DMS 273 (cell line): ENCODE measurements at regions not wholly inside any gene's neighbourhood (a gene's known extent, or its start where the extent isn't known, plus 50 kb on each side); places are given as distances from the start of the nearest gene placed in this dataset.

Source experiments
- DNase-seq: peaks from one replicate; lab custom pipeline; 2025; ENCODE audit not compliant: unreplicated experiment; lab: John Stamatoyannopoulos, UW

DNA sequence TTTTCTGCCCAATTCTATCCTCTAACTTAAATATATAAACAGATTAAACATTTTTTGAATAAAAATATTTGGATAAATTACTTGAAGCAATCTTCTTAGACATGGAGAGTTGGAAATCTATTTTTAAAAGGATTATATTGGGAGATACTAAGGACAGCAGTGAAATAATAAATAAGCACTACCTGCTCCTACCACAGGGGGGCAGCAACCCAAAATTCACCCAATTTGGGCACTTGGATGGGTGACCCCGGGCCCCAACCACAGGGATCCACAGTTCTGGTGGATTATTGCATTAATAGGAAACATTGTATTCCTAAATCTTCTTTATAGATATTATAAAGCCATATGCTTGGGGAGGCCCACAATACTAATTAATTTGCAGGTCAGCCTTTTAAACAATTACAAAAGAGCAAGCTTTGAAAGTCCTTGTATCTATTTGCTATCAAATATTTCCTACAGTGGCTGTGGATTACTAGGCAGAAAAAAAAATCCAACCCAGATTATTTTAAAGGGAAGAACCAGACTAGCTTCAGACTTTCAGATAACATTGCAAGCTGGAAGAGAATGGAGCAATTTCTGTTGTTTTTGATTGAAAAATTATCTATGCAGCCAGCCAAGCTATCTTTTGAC, 66.4 kb upstream of the PDE10A start:
- DNase-seq = peak; percentile 45

DNA sequence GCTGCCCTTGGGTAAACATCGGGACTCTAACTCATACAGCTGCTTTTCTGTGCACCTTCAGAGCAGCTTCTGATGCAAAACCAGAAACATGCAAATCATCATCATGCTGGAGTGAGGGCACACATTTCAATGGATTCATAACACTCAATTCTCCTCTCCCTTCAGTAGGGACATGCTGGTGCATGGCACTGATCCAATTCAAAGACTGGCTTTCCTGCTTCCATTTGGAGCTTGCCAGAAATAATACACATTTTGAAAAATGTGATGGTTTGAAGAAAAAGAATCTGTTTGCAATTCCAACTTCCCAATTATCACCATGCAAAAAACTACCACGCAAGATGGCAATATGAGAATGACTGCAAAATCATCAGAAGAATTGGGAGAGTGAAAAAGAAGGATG, 65.2 kb upstream of the PDE10A start:
- DNase-seq = no peak

DNA sequence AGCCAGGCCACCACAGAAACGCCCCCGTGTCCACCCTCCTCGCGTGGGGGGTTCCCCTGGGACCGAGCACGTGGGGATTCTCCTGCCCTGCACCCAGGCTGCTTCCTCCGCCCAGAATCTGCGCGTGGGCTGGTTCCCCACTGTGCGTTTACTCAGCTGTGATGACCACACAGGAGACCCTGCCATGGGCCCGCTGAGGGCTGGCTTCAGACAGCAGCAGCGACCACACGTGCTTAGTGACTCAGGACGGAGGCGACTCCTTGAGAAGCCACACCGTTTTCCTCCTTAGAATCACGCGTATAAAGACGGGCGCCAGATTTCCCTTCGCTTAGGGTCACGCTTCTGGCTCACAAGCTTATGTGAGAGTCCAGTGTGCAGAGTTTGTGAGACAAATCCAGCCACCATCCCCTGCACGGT, 63.9 kb upstream of the PDE10A start:
- no peak for DNase-seq

DNA sequence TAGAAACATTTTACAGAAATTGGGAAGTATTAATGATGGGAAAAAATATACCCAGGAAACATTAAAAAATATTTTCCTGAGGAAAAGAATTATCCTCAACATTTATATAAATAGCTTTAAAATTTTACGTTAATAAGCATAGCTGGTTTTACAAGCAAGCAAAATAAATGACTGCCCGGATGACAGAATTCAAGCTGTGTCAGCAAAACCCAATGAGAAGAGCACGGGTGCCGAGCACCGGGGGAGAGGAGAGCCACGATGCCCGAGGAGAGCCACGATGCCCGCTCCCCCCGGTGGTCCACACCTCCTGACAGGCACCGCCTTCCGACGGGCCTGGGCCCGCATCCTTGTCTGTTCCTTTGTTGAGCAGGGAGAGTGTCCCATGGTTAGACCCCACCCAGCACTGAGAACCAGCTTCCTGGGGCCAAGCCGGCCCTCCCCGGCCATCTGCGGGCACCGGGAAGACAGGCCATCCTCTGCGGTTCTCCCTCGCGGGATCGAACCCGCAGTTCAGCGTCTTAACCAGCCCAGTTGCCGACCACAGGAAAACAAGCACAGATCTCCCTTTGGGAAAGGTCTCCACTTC, 63.3 kb upstream of the PDE10A start:
- no peak for DNase-seq

DNA sequence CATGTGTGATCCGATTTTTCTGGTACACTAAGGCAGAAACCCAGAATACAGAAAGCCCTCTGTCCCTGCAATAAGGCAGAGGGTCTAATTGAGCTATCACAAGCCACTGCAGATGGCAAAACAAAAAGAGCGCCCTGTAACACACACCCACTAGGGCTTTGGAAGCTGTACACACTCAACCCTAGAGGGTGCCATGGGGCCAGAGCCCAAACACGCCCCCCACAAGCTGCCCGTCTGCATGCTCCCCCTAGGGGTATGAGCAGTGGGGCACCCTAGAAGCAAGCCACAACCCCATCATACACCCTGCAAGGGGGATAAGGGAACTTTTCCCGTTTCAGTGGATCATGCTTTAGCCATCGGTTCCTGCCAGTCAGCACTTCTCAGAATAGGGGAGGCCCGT, 62.2 kb upstream of the PDE10A start:
- no peak for DNase-seq

DNA sequence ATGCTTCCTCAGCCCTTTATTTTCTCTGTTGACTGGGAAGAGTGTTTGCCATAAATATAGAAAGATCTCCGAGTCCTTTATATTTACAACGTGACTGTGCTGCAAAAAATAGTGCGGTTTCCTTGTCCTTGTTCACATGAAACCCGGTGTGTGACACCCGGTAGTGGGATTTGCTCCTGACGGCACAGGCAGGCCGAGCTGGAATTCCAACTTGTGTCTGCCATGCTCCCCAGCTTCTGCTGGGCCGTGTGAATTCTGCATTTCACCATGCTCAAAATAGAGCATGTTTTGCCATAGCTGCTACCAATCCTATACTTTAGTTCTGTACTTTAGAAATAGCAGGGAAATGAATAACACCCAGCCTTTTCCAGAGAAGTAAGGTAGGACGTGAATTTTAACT, 60.3 kb upstream of the PDE10A start:
- no peak for DNase-seq

DNA sequence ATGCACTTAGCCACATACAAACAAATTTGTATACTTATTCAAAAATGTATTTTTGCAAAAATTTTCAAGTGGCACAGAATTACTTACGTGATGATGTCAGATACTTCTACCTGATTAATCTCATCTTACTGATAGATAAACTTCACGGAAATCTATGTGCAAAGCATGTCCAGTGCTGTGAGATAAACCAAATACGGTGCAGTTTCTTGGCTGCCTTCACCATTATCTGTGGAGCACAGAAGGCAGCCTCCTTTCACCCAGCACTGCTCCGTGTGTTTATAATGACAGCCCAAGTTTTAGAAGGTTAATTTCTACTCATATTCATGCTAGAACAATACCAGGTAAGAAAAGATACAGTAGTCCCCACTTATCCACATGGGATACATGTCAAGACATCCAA, 59.0 kb upstream of the PDE10A start:
- DNase-seq = no peak

DNA sequence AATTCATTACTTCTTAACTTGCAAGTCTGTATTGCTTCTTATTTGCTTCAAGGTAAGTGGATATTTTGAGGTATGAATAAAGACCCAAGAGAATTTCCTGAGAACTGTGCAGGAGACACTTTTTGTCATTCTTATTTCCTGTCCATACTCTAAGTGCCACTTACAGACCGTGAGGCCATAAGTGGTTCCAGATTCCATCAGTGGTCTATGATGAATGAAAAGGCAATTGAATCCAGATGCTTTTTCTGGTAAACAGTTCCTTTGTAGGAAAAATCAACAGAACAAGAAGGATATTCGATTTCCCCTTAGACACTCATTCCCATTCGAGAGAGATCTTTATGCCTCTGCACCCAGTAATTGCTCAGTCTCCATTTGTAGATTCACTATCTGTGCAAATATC, 58.3 kb upstream of the PDE10A start:
- no peak for DNase-seq

DNA sequence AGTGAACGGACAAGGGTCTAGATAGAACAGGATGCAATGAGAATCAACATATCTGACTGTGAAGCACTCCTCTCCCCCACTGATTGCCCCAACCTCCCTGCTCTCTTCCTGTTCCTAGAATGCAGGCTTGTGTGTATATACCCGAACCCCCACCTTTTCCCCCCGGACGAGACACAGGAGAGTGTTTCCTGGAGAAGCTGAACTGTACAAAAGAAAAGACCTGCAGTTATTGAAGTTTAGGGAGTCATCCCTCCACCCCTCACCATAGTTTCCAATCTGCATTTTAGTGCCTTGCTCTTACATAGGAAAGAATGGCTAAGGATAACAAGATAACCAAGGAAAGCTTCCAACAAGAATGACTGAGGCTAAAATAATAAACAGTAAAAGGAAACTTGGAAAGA, 55.5 kb upstream of the PDE10A start:
- DNase-seq = no peak

DNA sequence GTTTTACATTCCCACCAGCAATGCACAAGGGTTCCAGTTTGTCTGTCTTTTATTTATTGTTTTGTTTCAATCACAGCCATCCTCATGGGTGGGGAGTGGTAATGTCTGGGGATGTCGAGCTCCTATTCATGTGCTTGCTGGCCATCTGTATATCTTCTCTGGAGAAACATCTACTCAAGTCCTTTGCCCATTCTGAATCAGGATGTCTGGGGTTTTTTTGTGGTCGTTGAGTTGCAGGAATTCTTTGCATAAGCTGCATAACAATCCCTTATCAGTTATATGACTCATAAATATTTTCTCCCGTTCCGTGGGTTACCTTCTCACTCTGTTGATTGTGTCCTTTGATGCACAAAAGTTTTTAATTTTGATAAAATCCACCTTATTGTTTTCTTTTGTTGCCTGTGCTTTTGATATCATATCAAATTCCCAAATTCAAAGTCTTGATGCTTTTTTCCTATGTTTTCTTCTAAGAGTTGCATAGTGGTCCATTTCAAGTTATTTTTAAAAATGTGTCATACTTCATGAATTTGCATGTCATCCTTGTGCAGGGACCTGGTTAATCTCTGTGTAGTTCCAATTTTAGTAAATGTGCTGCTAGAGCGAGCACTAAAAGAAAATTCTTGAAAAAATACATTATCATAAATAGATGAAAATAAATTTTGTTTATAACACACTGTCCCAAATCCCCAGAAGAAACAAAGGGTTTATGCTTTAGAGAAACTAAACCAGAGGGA, 54.9 kb upstream of the PDE10A start:
- DNase-seq = no peak

DNA sequence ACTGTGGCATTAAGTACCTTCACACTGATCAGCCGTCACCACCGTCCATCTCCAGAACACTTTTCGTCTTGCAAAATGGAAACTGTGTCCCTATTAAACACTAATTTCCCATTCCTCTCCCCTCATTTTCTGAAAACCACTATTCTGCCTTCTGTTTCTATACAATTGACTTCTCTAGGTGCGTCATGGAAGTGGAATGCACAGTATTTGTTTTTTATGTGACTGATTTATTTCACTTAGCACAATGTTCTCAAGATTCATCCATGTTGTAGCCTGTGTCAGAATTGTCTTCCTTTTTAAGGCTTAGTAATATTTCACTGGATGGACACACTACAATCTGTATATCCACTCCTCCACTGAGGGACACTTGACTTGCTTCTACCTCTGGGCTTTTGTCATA, 53.8 kb upstream of the PDE10A start:
- no peak for DNase-seq

DNA sequence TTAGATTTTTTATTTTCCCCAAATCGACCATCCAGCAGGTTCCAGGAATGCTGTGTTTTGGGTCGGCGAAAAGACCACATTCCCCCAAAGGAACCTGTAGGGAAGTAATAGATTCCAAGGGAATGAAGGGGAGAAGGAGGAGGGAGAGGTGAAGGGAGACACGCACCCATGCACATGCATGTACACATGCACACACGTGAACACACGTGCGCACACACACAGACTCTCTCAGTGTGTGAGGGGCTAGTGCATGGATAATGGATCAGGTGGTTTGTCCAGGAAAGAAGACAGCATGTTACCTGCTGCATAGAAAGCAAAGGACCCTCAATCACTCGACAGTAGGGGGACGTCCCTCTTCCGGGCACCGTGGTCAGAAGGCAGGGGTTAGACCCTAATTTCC, 52.4 kb upstream of the PDE10A start:
- no peak for DNase-seq

DNA sequence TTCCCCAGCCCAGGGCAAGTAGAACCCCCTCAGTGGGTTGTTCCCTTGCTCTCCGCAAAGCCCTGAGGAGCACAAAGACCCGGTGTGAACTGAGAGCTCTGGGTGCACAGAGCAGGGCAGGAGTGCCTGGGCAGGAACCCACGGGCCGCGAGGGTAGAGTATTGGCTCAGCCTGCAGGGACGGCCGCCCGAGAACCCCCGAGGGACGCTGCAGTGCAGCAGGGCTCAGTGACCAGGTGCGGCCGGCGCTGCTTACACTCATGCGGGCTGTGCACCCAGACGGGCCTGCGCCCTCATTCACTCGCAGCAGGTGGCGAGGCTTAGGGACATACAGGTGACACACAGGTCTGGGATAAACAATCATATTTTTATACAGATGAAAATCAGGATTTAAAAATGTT, 51.9 kb upstream of the PDE10A start:
- DNase-seq = no peak

DNA sequence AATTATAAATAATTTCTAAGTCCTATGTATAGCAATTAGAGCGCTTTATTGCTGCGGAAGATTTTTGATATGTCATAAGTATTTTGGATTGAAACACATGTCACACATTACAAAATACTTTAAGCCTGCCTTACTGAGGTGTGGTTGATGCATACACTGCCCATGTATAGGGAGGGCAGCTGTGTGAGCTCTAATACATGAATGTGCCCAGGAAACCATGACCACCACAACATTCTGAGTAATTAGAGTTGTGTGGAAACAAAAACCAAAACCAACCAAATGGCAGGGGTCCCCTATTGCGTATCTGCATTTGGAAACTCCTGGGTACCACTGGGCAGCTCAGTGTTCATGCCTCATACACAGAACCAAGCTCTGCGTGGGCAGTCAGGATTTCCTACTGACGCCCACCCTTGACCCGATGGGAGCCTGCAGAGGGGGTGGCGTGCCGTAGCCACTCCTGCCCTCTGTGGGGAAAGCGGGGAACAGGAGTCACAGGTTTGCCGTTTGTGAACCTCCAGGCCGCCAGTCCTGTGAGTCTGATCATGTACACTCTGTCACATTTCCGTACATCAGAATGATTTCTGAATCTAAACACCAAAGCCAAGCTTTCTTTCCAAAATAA, 50.9 kb upstream of the PDE10A start:
- no peak for DNase-seq
